Activated T-cell treated with anti-CD3 and anti-CD28 coated beads, Interleukin-2, amount 50 U/mL, for 24 hours (primary cell): ENCODE measurements at regions not wholly inside any gene's neighbourhood (a gene's known extent, or its start where the extent isn't known, plus 50 kb on each side); places are given as distances from the start of the nearest gene placed in this dataset.
A peak's percentile ranks its signal among the peaks of the same experiment; 100 is the strongest.

ENCODE experiments used
- DNase-seq: peaks from one replicate; pipeline ENCODE4 v3.0.0-alpha.2; 2020
- H3K27ac Mint-ChIP-seq: 2 replicates; pipeline ENCODE4 v1.8.0; 2020; ENCODE audit warnings: mild to moderate bottlenecking, mixed read lengths
- H3K27me3 Mint-ChIP-seq: 2 replicates; pipeline ENCODE4 v1.8.0; 2020; ENCODE audit warnings: mixed read lengths
- H3K36me3 Mint-ChIP-seq: 2 replicates; pipeline ENCODE4 v1.8.0; 2020; ENCODE audit warnings: low read depth, mixed read lengths
- H3K4me1 Mint-ChIP-seq: 2 replicates; pipeline ENCODE4 v1.8.0; 2020; ENCODE audit warnings: low read depth, mixed read lengths
- H3K4me3 Mint-ChIP-seq: 2 replicates; pipeline ENCODE4 v1.8.0; 2020; ENCODE audit warnings: mild to moderate bottlenecking, moderate library complexity, mixed read lengths
- H3K9me3 Mint-ChIP-seq: 2 replicates; pipeline ENCODE4 v1.8.0; 2020; ENCODE audit warnings: mixed read lengths

- H3K4me3 Mint-ChIP-seq: no peak overlapping the region
- H3K9me3 Mint-ChIP-seq: no peaks in the 10 kb centered on the region
- H3K36me3 Mint-ChIP-seq: no peaks in the 10 kb centered on the region
- no peaks in the 10 kb centered on the region for H3K27me3 Mint-ChIP-seq
- H3K27ac Mint-ChIP-seq: no peak overlapping the region
- H3K4me1 Mint-ChIP-seq: peaks cover 7% of the 10 kb centered on the region
- no peak for DNase-seq
These were observed 214.9 kb upstream of the CST7 start for GRCh38 chr20:24734139-24734538.

- H3K27me3 Mint-ChIP-seq: no peaks in the 10 kb centered on the region
- H3K4me1 Mint-ChIP-seq: peaks cover 16% of the 10 kb centered on the region
- H3K4me3 Mint-ChIP-seq: no peak overlapping the region
- H3K36me3 Mint-ChIP-seq: no peaks in the 10 kb centered on the region
- no peaks in the 10 kb centered on the region for H3K9me3 Mint-ChIP-seq
- no peak overlapping the region for H3K27ac Mint-ChIP-seq
- DNase-seq: no peak
These were observed 213.8 kb upstream of the CST7 start for GRCh38 chr20:24735263-24735662.

GRCh38 chr20:24736131-24736843 is 212.8 kb upstream of the CST7 start:
- no peak for DNase-seq
- Mint-ChIP-seq H3K27ac (no peak overlapping the region), H3K27me3 (no peaks in the 10 kb centered on the region), H3K4me1 (peaks cover 17% of the 10 kb centered on the region), H3K4me3 (no peak overlapping the region), H3K36me3 (no peaks in the 10 kb centered on the region), H3K9me3 (no peaks in the 10 kb centered on the region)

GRCh38 chr20:24736844-24737211 is 212.2 kb upstream of the CST7 start:
- no peak overlapping the region for H3K4me3 Mint-ChIP-seq
- peaks cover 17% of the 10 kb centered on the region for H3K4me1 Mint-ChIP-seq
- H3K27me3 Mint-ChIP-seq: no peaks in the 10 kb centered on the region
- no peak overlapping the region for H3K27ac Mint-ChIP-seq
- DNase-seq: no peak
- no peaks in the 10 kb centered on the region for H3K9me3 Mint-ChIP-seq
- no peaks in the 10 kb centered on the region for H3K36me3 Mint-ChIP-seq

- Mint-ChIP-seq H3K36me3 (no peaks in the 10 kb centered on the region), H3K27ac (no peak overlapping the region), H3K4me1 (peaks cover 17% of the 10 kb centered on the region), H3K9me3 (no peaks in the 10 kb centered on the region), H3K27me3 (no peaks in the 10 kb centered on the region), H3K4me3 (no peak overlapping the region)
- DNase-seq: no peak
These were observed 211.7 kb upstream of the CST7 start for GRCh38 chr20:24737212-24737850.

- no peaks in the 10 kb centered on the region for H3K36me3 Mint-ChIP-seq
- no peak overlapping the region for H3K4me3 Mint-ChIP-seq
- no peak for DNase-seq
- no peaks in the 10 kb centered on the region for H3K27me3 Mint-ChIP-seq
- H3K27ac Mint-ChIP-seq: peak overlapping the region; percentile 76
- no peaks in the 10 kb centered on the region for H3K9me3 Mint-ChIP-seq
- H3K4me1 Mint-ChIP-seq: peaks cover 17% of the 10 kb centered on the region
These were observed 210.9 kb upstream of the CST7 start for GRCh38 chr20:24738058-24738775.

GRCh38 chr20:24738981-24739633 is 210.0 kb upstream of the CST7 start:
- H3K4me1 Mint-ChIP-seq: peaks cover 17% of the 10 kb centered on the region
- peak overlapping the region; percentile 38 for H3K4me3 Mint-ChIP-seq
- H3K27me3 Mint-ChIP-seq: no peaks in the 10 kb centered on the region
- peak overlapping the region; percentile 76 for H3K27ac Mint-ChIP-seq
- no peaks in the 10 kb centered on the region for H3K36me3 Mint-ChIP-seq
- H3K9me3 Mint-ChIP-seq: no peaks in the 10 kb centered on the region
- peak; percentile 43 for DNase-seq

GRCh38 chr20:24739746-24740145 is 209.3 kb upstream of the CST7 start:
- DNase-seq: no peak
- H3K4me1 Mint-ChIP-seq: peaks cover 17% of the 10 kb centered on the region
- H3K36me3 Mint-ChIP-seq: no peaks in the 10 kb centered on the region
- peak overlapping the region; percentile 63 for H3K27ac Mint-ChIP-seq
- peak overlapping the region; percentile 38 for H3K4me3 Mint-ChIP-seq
- H3K27me3 Mint-ChIP-seq: no peaks in the 10 kb centered on the region
- no peaks in the 10 kb centered on the region for H3K9me3 Mint-ChIP-seq

GRCh38 chr20:24741493-24742072 is 207.5 kb upstream of the CST7 start:
- Mint-ChIP-seq H3K27me3 (no peaks in the 10 kb centered on the region), H3K4me3 (no peak overlapping the region), H3K9me3 (no peaks in the 10 kb centered on the region), H3K36me3 (no peaks in the 10 kb centered on the region), H3K27ac (no peak overlapping the region), H3K4me1 (peaks cover 17% of the 10 kb centered on the region)
- no peak for DNase-seq

GRCh38 chr20:24742436-24742835 is 206.6 kb upstream of the CST7 start:
- no peak for DNase-seq
- Mint-ChIP-seq H3K27me3 (peaks cover 2% of the 10 kb centered on the region), H3K4me3 (no peak overlapping the region), H3K4me1 (peaks cover 19% of the 10 kb centered on the region), H3K36me3 (no peaks in the 10 kb centered on the region), H3K9me3 (no peaks in the 10 kb centered on the region), H3K27ac (no peak overlapping the region)

- Mint-ChIP-seq H3K4me1 (peaks cover 20% of the 10 kb centered on the region), H3K27ac (no peak overlapping the region)
These were observed 206.1 kb upstream of the CST7 start for GRCh38 chr20:24742989-24743388.

GRCh38 chr20:24743641-24744040 is 205.4 kb upstream of the CST7 start:
- Mint-ChIP-seq H3K36me3 (no peaks in the 10 kb centered on the region), H3K4me3 (no peak overlapping the region), H3K9me3 (no peaks in the 10 kb centered on the region), H3K27ac (no peak overlapping the region), H3K27me3 (peaks cover 8% of the 10 kb centered on the region), H3K4me1 (peaks cover 18% of the 10 kb centered on the region)
- no peak for DNase-seq

More at GRCh38 chr20:24742989-24743388, 206.1 kb upstream of the CST7 start:
- H3K9me3 Mint-ChIP-seq: no peaks in the 10 kb centered on the region
- H3K4me3 Mint-ChIP-seq: no peak overlapping the region
- H3K27me3 Mint-ChIP-seq: peaks cover 7% of the 10 kb centered on the region
- DNase-seq: no peak
- no peaks in the 10 kb centered on the region for H3K36me3 Mint-ChIP-seq

- Mint-ChIP-seq H3K36me3 (no peaks in the 10 kb centered on the region), H3K27me3 (peaks cover 8% of the 10 kb centered on the region), H3K27ac (no peak overlapping the region), H3K4me1 (peaks cover 7% of the 10 kb centered on the region), H3K9me3 (no peaks in the 10 kb centered on the region), H3K4me3 (no peak overlapping the region)
- DNase-seq: no peak
These were observed 204.3 kb upstream of the CST7 start for GRCh38 chr20:24744747-24745146.

GRCh38 chr20:24745206-24745605 is 203.9 kb upstream of the CST7 start:
- Mint-ChIP-seq H3K9me3 (no peaks in the 10 kb centered on the region), H3K4me3 (no peak overlapping the region), H3K27me3 (peaks cover 8% of the 10 kb centered on the region), H3K36me3 (no peaks in the 10 kb centered on the region), H3K27ac (no peak overlapping the region), H3K4me1 (peaks cover 5% of the 10 kb centered on the region)
- no peak for DNase-seq
